HCT116 (cell line): ENCODE measurements at regions not wholly inside any gene's neighbourhood (a gene's known extent, or its start where the extent isn't known, plus 50 kb on each side); places are given as distances from the start of the nearest gene placed in this dataset.

ENCODE experiments used
- ATAC-seq: fragments of 200-7000 bp; cut with Tn5 transposase; 2 replicates; pipeline ENCODE4 v1.9.1; 2020; ENCODE audit warnings: mild to moderate bottlenecking, moderate library complexity
- BruUV-seq: library from RNA; stranded (reverse); fragments of 400-500 nt; replicated peaks from 2 replicates; lab custom pipeline; 2021; lab: Mats Ljungman, UMichigan
- CTCF ChIA-PET: fragments of 300-600 bp; sonication (Branson Sonifier 250); formaldehyde crosslinking; loops from one replicate; lab custom pipeline; 2021; ENCODE audit warnings: antibody characterized with exemption; lab: Charles Lee
- POLR2A ChIA-PET: fragments of 300-600, 350-600 bp; sonication (Branson Sonifier 250); formaldehyde crosslinking; loops from one replicate; lab custom pipeline; 2021; ENCODE audit warnings: antibody characterized with exemption; lab: Charles Lee
- RAD21 ChIA-PET, 2 experiments: fragments of 300-600 bp; sonication (Branson Sonifier 250); formaldehyde crosslinking; loops; one replicate each; lab custom pipeline; 2023; ENCODE audit warnings: low total read pairs in 2 of 2; ENCODE audit not compliant: uncharacterized antibody in 2 of 2, unreplicated experiment in 2 of 2, low non-redundant PET in 1 of 2; lab: Charles Lee
- DNase-seq: peaks from one replicate; pipeline ENCODE4 v3.0.0-alpha.2; 2010; ENCODE audit warnings: low read depth, low spot score
- H2AFZ ChIP-seq: fragments of 200-600 bp; shearing (Covaris generic), sonication (generic); 2 replicates; pipeline ENCODE4 v1.6.1; 2017; ENCODE audit warnings: low read depth, mixed run types, mixed read lengths, antibody characterized with exemption, low read length; ENCODE audit not compliant: poor library complexity, severe bottlenecking
- H3K27ac ChIP-seq: 2 replicates; pipeline ENCODE4 v1.5.1; 2012; ENCODE audit warnings: low read depth, low read length
- H3K27me3 ChIP-seq: fragments of 200-600 bp; sonication (generic); 2 replicates; pipeline ENCODE4 v1.6.1; 2016; ENCODE audit warnings: mixed run types, low read length, mixed read lengths; ENCODE audit not compliant: insufficient read depth
- H3K36me3 ChIP-seq, 2 experiments: fragments of 200-500 bp in 1 of 2; fragments of 200-600 bp in 1 of 2; sonication (Bioruptor generic) in 1 of 2; sonication (generic) in 1 of 2; 2 replicates each; pipeline versions ENCODE4 v1.5.1 to v1.6.1; 2014 to 2016; ENCODE audit warnings: low read length in 2 of 2, inconsistent platforms in 1 of 2, mixed read lengths in 1 of 2, mixed run types in 1 of 2; ENCODE audit not compliant: insufficient read depth in 2 of 2, control insufficient read depth in 1 of 2
- H3K4me1 ChIP-seq, 2 experiments: fragments of 200-600 bp in 1 of 2; sonication (generic) in 1 of 2; 2 replicates each; pipeline versions ENCODE4 v1.5.1 to v1.6.1; 2012 to 2017; ENCODE audit warnings: low read length in 2 of 2, inconsistent platforms in 1 of 2, mild to moderate bottlenecking in 1 of 2, mixed read lengths in 1 of 2, mixed run types in 1 of 2, moderate library complexity in 1 of 2; ENCODE audit not compliant: insufficient read depth in 2 of 2, control insufficient read depth in 1 of 2
- H3K4me2 ChIP-seq: fragments of 200-600 bp; sonication (generic); 2 replicates; pipeline ENCODE4 v1.6.1; 2017; ENCODE audit warnings: mixed run types, low read length, mixed read lengths
- H3K4me3 ChIP-seq, 2 experiments: fragments of 200-600 bp in 1 of 2; sonication (generic) in 1 of 2; replicated peaks in 1 of 2; 2 replicates each; pipeline ENCODE4 v1.5.1; 2011 to 2016; ENCODE audit warnings: low read length in 2 of 2, control low read depth in 1 of 2, low read depth in 1 of 2, mild to moderate bottlenecking in 1 of 2, mixed read lengths in 1 of 2, mixed run types in 1 of 2
- H3K79me2 ChIP-seq: fragments of 200-600 bp; sonication (generic); 2 replicates; pipeline ENCODE4 v1.6.1; 2017; ENCODE audit warnings: mild to moderate bottlenecking, mixed run types, low read length, moderate library complexity, mixed read lengths; ENCODE audit not compliant: insufficient read depth
- H3K9ac ChIP-seq: fragments of 200-600 bp; sonication (generic); 2 replicates; pipeline ENCODE4 v1.6.1; 2016; ENCODE audit warnings: low read length, mixed read lengths
- H3K9me2 ChIP-seq: fragments of 200-600 bp; sonication (generic), shearing (Covaris generic); 2 replicates; pipeline ENCODE4 v1.6.1; 2017; ENCODE audit warnings: mixed run types, mild to moderate bottlenecking, moderate library complexity; ENCODE audit not compliant: insufficient read depth
- H3K9me3 ChIP-seq, 2 experiments: fragments of 200-500 bp in 1 of 2; fragments of 200-600 bp in 1 of 2; sonication (Bioruptor generic) in 1 of 2; sonication (generic) in 1 of 2; 2 replicates each; pipeline ENCODE4 v1.6.1; 2014 to 2017; ENCODE audit warnings: low read length in 2 of 2, mixed read lengths in 2 of 2, inconsistent platforms in 1 of 2, low read depth in 1 of 2, mild to moderate bottlenecking in 1 of 2, mixed run types in 1 of 2, moderate library complexity in 1 of 2; ENCODE audit not compliant: control insufficient read depth in 1 of 2, insufficient read depth in 1 of 2
- H4K20me1 ChIP-seq: fragments of 200-600 bp; sonication (generic), shearing (Covaris generic); 2 replicates; pipeline ENCODE4 v1.6.1; 2017; ENCODE audit warnings: mixed run types, mild to moderate bottlenecking, moderate library complexity; ENCODE audit not compliant: insufficient read depth
- CBX3 ChIP-seq: IDR thresholded peaks from 2 replicates; pipeline ENCODE4 v1.6.1; 2012; ENCODE audit warnings: low read depth
- CEBPB ChIP-seq: IDR thresholded peaks from 2 replicates; pipeline ENCODE4 v1.6.1; 2012; ENCODE audit warnings: low read depth
- EGR1 ChIP-seq: IDR thresholded peaks from 2 replicates; pipeline ENCODE4 v1.6.1; 2012; ENCODE audit warnings: low read depth
- ELF1 ChIP-seq: IDR thresholded peaks from 2 replicates; pipeline ENCODE4 v1.6.1; 2012; ENCODE audit warnings: low read depth, borderline replicate concordance
- EZH2 ChIP-seq: fragments of 200-600 bp; sonication (generic); IDR thresholded peaks from 2 replicates; pipeline ENCODE4 v1.6.1; 2017; ENCODE audit warnings: antibody characterized with exemption, mixed run types
- EZH2phosphoT487 ChIP-seq: fragments of 200-600 bp; IDR thresholded peaks from 2 replicates; pipeline ENCODE4 v1.6.1; 2018; ENCODE audit warnings: antibody characterized with exemption, borderline replicate concordance
- FOSL1 ChIP-seq: IDR thresholded peaks from 2 replicates; pipeline ENCODE4 v1.6.1; 2012; ENCODE audit warnings: low read depth
- POLR2A ChIP-seq: IDR thresholded peaks from 2 replicates; pipeline ENCODE4 v1.7.0; 2011; ENCODE audit warnings: borderline replicate concordance; ENCODE audit not compliant: insufficient read depth, insufficient read length; ENCODE audit errors: extremely low read depth
- POLR2AphosphoS5 ChIP-seq: IDR thresholded peaks from 2 replicates; pipeline ENCODE4 v1.6.1; 2011; ENCODE audit warnings: mild to moderate bottlenecking, low read depth, low read length, moderate library complexity
- RAD21 ChIP-seq: IDR thresholded peaks from 2 replicates; pipeline ENCODE4 v1.6.1; 2012; ENCODE audit warnings: low read depth, mild to moderate bottlenecking
- REST ChIP-seq: IDR thresholded peaks from 2 replicates; pipeline ENCODE4 v1.6.1; 2012; ENCODE audit warnings: low read depth
- SP1 ChIP-seq: IDR thresholded peaks from 2 replicates; pipeline ENCODE4 v1.6.1; 2012; ENCODE audit warnings: low read depth
- SRF ChIP-seq: IDR thresholded peaks from 2 replicates; pipeline ENCODE4 v1.6.1; 2012; ENCODE audit warnings: low read depth
- YY1 ChIP-seq: IDR thresholded peaks from 2 replicates; pipeline ENCODE4 v1.6.1; 2011; ENCODE audit warnings: low read length, low read depth, moderate library complexity, mild to moderate bottlenecking; ENCODE audit not compliant: insufficient replicate concordance; ENCODE audit errors: extremely low read depth
- ZBTB33 ChIP-seq: IDR thresholded peaks from 2 replicates; pipeline ENCODE4 v1.6.1; 2011; ENCODE audit warnings: mild to moderate bottlenecking, low read length, moderate library complexity; ENCODE audit not compliant: insufficient replicate concordance; ENCODE audit errors: extremely low read depth
- ZFX ChIP-seq: fragments of 450-650 bp; IDR thresholded peaks from 2 replicates; pipeline ENCODE4 v1.6.1; 2017
- intact Hi-C: fragments of 100-400 bp; cut with micrococcal nuclease; formaldehyde crosslinking; loops from 2 replicates; pipeline ENCODE4 v1.10.0; 2022
- TF ChIP-seq, protein P1 (sequence below): IDR thresholded peaks from 2 replicates; pipeline ENCODE4 v1.6.1; 2012
- TF ChIP-seq, protein P2 (sequence below), 3 experiments: fragments of 200-600 bp in 1 of 3; sonication (generic) in 1 of 3; IDR thresholded peaks in 2 of 3; conservative IDR thresholded peaks in 1 of 3; 2 replicates each; pipeline ENCODE4 v1.5.1; 2012 to 2017; ENCODE audit warnings: low read depth in 2 of 3, low read length in 2 of 3, antibody characterized with exemption in 1 of 3, borderline replicate concordance in 1 of 3, control low read depth in 1 of 3, mild to moderate bottlenecking in 1 of 3, mixed read lengths in 1 of 3, mixed run types in 1 of 3, moderate library complexity in 1 of 3; ENCODE audit not compliant: insufficient read depth in 1 of 3
- TF ChIP-seq, protein P3 (sequence below): IDR thresholded peaks from 2 replicates; pipeline ENCODE4 v1.6.1; 2012

DNA sequence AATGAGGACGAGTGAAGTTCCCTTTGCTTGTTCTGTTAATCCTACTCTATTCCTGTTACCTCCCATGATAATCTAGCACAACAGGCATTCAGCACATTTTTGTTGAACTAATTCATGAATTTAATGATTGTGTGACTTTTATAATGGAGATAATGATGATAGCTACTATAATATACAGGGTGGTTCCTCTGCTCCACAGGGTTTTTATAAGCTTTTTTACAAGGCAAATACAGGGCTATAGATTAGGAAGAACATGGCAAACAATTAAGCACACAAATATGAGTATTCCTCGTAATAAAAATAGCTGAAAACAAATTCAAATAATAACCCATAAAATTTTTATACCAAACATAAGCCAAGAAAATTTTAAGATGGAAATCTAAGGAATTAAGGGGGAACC, 145.6 kb upstream of the TMTC1 start:
- Histone ChIP-seq H3K9me2 (no peaks in the 10 kb centered on the region), H3K79me2 (no peaks in the 10 kb centered on the region), H3K36me3 (no peaks in the 10 kb centered on the region), H3K9ac (no peak overlapping the region), H3K4me1 (no peaks in the 10 kb centered on the region), H4K20me1 (no peaks in the 10 kb centered on the region), H2AFZ (no peak overlapping the region), H3K4me2 (no peak overlapping the region), H3K4me3 (no peak overlapping the region), H3K27me3 (no peaks in the 10 kb centered on the region), H3K27ac (no peak overlapping the region), H3K9me3 (no peaks in the 10 kb centered on the region)
- RAD21 ChIA-PET = no interaction called here
- no peak for TF ChIP-seq SRF
- TF ChIP-seq POLR2A = no peak
- TF ChIP-seq CBX3 = no peak
- TF ChIP-seq POLR2AphosphoS5 = no peak
- no peak for TF ChIP-seq SP1
- TF ChIP-seq ZBTB33 = no peak
- no peak for TF ChIP-seq EZH2phosphoT487
- TF ChIP-seq REST = no peak
- TF ChIP-seq, protein P1, sequence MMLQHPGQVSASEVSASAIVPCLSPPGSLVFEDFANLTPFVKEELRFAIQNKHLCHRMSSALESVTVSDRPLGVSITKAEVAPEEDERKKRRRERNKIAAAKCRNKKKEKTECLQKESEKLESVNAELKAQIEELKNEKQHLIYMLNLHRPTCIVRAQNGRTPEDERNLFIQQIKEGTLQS = no peak
- TF ChIP-seq FOSL1 = no peak
- no peak for TF ChIP-seq YY1
- TF ChIP-seq, protein P2, sequence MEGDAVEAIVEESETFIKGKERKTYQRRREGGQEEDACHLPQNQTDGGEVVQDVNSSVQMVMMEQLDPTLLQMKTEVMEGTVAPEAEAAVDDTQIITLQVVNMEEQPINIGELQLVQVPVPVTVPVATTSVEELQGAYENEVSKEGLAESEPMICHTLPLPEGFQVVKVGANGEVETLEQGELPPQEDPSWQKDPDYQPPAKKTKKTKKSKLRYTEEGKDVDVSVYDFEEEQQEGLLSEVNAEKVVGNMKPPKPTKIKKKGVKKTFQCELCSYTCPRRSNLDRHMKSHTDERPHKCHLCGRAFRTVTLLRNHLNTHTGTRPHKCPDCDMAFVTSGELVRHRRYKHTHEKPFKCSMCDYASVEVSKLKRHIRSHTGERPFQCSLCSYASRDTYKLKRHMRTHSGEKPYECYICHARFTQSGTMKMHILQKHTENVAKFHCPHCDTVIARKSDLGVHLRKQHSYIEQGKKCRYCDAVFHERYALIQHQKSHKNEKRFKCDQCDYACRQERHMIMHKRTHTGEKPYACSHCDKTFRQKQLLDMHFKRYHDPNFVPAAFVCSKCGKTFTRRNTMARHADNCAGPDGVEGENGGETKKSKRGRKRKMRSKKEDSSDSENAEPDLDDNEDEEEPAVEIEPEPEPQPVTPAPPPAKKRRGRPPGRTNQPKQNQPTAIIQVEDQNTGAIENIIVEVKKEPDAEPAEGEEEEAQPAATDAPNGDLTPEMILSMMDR (IDR thresholded peaks at IDR 0.05 in 2 of 3, conservative IDR thresholded peaks at IDR 0.05 in 1 of 3; ENCODE audit: borderline replicate concordance in 1 of 3, insufficient read depth in 1 of 3, low read depth in 2 of 3, low read length in 2 of 3) = no peak
- TF ChIP-seq ZFX = no peak
- no peak for TF ChIP-seq RAD21
- TF ChIP-seq CEBPB = no peak
- TF ChIP-seq EZH2 = no peak
- TF ChIP-seq, protein P3, sequence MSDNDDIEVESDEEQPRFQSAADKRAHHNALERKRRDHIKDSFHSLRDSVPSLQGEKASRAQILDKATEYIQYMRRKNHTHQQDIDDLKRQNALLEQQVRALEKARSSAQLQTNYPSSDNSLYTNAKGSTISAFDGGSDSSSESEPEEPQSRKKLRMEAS = no peak
- no peak for TF ChIP-seq ELF1
- no peak for TF ChIP-seq EGR1
- POLR2A ChIA-PET = no interaction called here
- intact Hi-C loops = no loop called here
- CTCF ChIA-PET = no interaction called here
- ATAC-seq (no peak), DNase-seq (no peak)
- BruUV-seq = no TSS peak
